AG20443 (cell line): ENCODE measurements at regions not wholly inside any gene's neighbourhood (a gene's known extent, or its start where the extent isn't known, plus 50 kb on each side); places are given as distances from the start of the nearest gene placed in this dataset.
"Not testable (repeated sequence)": the region's sequence is repeated elsewhere in the genome, so short reads cannot be mapped to it uniquely, and the experiment has no call there.

ENCODE experiments used
- DNase-seq: peaks from one replicate; pipeline ENCODE4 v3.0.0; 2012; ENCODE audit warnings: low spot score, mixed read lengths

GRCh38 chr3:162640208-162640607 lies 1143.6 kb downstream of the OTOL1 start:
- not testable (repeated sequence) for DNase-seq

GRCh38 chr3:162641317-162641716 lies 1144.7 kb downstream of the OTOL1 start:
- no peak for DNase-seq

GRCh38 chr3:162641907-162642306 lies 1145.3 kb downstream of the OTOL1 start:
- no peak for DNase-seq

- no peak for DNase-seq
Measured at GRCh38 chr3:162643245-162643644, 1146.6 kb downstream of the OTOL1 start.

- DNase-seq, result no peak
Measured at GRCh38 chr3:162647321-162647720, 1150.7 kb downstream of the OTOL1 start.

- no peak for DNase-seq
Measured at GRCh38 chr3:162658003-162658402, 1161.4 kb downstream of the OTOL1 start.

- DNase-seq, result no peak
Measured at GRCh38 chr3:162665684-162666391, 1169.2 kb downstream of the OTOL1 start.

GRCh38 chr3:162666835-162667234 lies 1170.2 kb downstream of the OTOL1 start:
- DNase-seq, result no peak

DNA sequence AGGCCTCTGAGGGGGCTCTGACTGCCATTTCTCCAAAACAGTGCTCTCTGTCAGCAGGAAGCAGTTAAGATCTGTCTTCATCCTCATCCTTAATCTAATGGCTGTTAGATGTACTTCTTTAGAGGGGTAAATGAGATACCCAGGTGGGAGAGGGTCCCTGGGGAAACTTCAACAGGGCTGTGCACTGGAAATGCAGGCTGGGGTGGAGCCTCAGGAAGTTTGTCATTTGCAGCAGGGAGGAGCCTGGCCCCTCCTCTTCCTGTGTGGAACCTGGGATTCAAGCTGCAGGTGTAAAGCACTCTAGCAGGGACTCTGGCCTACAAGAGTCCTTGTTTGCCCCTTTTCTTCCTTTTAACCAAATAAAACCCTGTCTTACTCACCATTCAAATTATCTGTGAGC lies 1173.6 kb downstream of the OTOL1 start:
- no peak for DNase-seq

DNA sequence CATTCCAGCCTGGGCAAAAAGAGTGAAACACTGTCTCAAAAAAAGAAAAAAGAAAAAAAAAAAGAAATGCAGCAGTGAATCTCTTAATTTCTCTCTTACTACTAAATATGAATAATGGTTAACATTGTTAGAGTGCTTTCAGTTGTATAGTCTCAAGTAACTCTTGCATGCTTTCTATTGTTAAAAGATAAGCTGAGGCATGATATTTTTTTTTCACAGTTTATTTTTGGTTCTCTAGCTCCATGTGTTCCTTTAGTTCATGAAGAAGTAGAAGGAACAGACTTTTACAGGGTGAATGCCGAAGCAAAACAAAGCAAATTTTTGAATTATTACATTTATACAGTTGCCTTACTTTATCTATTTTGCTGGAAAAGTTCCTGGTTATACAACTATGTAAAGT lies 1180.9 kb downstream of the OTOL1 start:
- no peak for DNase-seq

GRCh38 chr3:162678941-162679340 lies 1182.3 kb downstream of the OTOL1 start:
- no peak for DNase-seq

DNA sequence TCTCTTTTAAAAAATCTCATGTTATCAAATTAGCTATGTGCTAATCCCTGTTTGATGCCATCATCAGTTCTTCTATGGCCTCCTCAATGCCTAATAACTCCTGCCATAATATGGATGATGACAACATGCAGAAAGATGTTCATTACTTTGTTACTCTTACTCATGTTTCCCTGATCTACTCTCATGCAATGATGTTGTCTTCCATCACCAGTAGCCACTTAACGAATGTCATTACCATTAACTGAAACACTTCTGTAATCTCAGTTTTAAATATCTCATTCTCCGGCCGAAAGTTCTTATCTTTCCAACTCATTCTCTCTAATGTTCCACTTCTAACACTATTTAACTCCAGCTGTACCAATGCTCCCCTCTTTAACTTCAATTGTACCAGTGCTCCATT lies 1187.7 kb downstream of the OTOL1 start:
- no peak for DNase-seq

GRCh38 chr3:162699291-162699690 lies 1202.7 kb downstream of the OTOL1 start:
- DNase-seq, result no peak

GRCh38 chr3:162701211-162701610 lies 1204.6 kb downstream of the OTOL1 start:
- DNase-seq, result no peak

- DNase-seq, result no peak
Measured at GRCh38 chr3:162702768-162703385, 1206.3 kb downstream of the OTOL1 start.

- no peak for DNase-seq
Measured at GRCh38 chr3:162704238-162704637, 1207.6 kb downstream of the OTOL1 start.

- peak; percentile 12 for DNase-seq
Measured at GRCh38 chr3:162704799-162705385, 1208.3 kb downstream of the OTOL1 start.

- DNase-seq, result not testable (repeated sequence)
Measured at GRCh38 chr3:162708394-162708793, 1211.8 kb downstream of the OTOL1 start.

DNA sequence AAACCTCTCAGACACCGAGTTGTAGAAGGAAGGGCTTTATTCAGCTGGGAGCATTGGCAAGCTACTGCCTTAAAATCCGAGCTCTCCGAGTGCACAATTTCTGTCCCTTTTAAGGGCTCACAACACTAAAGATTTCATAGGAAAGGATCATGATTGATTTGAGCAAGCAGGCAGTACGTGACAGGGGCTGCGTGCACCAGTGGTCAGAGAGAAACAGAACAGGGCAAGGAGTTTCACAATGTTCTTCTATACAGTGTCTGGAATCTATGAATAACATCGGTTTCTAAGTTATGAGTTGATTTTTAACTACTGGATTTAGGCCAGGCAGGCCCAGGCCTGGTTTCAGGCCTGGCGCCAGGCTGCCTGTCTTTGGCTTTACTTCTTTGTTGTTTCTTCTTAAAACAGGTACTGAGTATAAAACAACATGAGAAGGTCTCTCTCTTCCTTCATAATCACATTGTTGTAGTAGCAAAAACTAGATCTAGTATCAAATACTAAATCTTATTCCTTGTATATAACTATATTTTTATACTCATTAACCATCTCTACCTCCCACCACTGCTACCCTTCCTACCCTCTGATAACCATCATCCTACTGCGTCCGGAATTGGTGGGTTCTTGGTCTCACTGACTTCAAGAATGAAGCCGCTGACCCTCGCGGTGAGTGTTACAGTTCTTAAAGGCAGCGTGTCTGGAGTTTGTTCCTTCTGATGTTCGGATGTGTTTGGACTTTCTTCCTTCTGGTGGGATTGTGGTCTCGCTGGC lies 1212.5 kb downstream of the OTOL1 start:
- not testable (repeated sequence) for DNase-seq

DNA sequence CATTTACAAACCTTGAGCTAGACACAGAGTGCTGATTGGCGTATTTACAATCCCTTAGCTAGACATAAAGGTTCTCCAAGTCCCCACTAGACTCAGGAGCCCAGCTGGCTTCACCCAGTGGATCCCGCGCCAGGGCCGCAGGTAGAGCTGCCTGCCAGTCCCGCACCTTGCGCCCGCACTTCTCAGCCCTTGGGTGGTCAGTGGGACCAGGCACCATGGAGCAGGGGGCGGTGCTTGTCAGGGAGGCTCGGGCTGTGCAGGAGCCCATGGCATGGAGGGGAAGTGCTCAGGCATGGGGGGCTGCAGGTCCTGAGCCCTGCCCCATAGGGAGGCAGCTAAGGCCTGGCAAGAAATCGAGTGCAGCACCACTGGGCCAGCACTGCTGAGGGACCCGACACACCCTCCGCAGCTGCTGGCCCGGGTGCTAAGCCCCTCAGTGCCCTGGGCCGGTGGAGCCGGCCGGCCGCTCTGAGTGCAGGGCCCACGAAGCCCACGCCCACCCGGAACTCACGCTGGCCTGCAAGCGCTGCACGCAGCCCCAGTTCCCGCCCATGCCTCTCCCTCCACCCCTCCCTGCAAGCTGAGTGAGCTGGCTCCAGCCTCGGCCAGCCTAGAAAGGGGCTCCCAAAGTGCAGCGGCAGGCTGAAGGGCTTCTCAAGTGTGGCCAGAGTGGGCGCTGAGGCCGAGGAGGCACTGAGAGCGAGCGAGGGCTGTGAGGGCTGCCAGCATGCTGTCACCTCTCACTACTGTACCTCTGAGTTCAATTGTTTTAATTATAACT lies 1213.9 kb downstream of the OTOL1 start:
- DNase-seq, result no peak

DNA sequence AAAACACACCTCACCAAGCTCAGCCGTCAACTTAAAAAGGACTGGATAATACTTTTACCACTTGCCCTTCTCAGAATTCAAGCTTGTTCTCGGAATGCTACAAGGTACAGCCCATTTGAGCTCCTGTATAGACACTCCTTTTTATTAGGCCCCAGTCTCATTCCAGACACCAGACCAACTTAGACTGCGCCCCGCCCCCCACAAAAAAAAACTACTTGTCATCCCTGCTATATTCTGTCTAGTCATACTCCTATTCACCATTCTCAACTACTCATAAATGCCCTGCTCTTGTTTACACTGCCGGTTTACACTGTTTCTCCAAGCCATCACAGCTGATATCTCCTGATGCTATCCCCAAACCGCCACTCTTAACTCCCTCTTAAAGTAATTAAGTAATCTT lies 1220.5 kb downstream of the OTOL1 start:
- not testable (repeated sequence) for DNase-seq

GRCh38 chr3:162718697-162719096 lies 1222.1 kb downstream of the OTOL1 start:
- DNase-seq, result no peak
